RWPE1 (cell line): ENCODE measurements at regions not wholly inside any gene's neighbourhood (a gene's known extent, or its start where the extent isn't known, plus 50 kb on each side); places are given as distances from the start of the nearest gene placed in this dataset.

ENCODE experiments used
- CTCF ChIA-PET: fragments of 350-600 bp; sonication (Branson Sonifier 250); formaldehyde crosslinking; extraction: SDS; loops from one replicate; lab custom pipeline; 2021; lab: Yijun Ruan, JAX
- POLR2A ChIA-PET: fragments of 400-600 bp; formaldehyde crosslinking; extraction: SDS; loops from one replicate; lab custom pipeline; 2020; ENCODE audit warnings: antibody characterized with exemption; ENCODE audit not compliant: low non-redundant PET; lab: Yijun Ruan, JAX
- DNase-seq: peaks from one replicate; pipeline ENCODE4 v3.0.0; 2012; ENCODE audit warnings: low spot score
- H3K27ac ChIP-seq: fragments of 450-650 bp; 2 replicates; pipeline ENCODE4 v1.5.1; 2017
- CTCF ChIP-seq: fragments of 450-650 bp; conservative IDR thresholded peaks from 2 replicates; pipeline ENCODE4 v1.5.1; 2017; ENCODE audit warnings: low read depth, mild to moderate bottlenecking

- no peak for DNase-seq
- H3K27ac ChIP-seq: no peak overlapping the region
- ChIA-PET CTCF (interaction anchor here (0.7 to 0.8 kb wide), 2 partner anchors 489 to 581 kb away, joined by 3 read pairs; no protein-coding TSS in a partner anchor), POLR2A (no interaction called here)
- TF ChIP-seq CTCF: no peak
These were observed 93.8 kb upstream of the SEMA6A start for GRCh38 chr5:116668390-116668789.

DNA sequence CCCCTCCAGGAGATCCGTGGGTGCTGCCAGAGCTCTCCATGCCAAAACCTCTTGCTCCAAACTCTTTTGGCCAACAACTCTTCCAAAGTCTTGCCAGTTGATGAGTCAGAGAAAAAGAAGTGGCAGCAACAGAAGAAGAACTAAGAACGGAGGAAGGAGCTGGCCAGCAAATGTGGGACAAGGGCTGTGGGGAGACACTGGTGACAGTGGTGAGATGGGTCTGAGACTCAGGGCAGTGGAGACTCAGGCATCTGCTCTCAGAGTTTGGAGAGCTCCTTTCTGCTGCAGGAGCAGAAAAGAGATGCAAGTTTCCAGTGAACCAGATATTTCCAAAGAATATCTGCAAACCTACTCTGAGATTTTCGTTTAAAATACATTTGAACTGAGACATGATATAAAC lies 92.3 kb upstream of the SEMA6A start:
- no peak overlapping the region for H3K27ac ChIP-seq
- ChIA-PET CTCF (interaction anchor here (0.6 kb wide), 1 partner anchor 92 kb away, joined by 3 read pairs; no protein-coding TSS in a partner anchor), POLR2A (no interaction called here)
- TF ChIP-seq CTCF: no peak
- DNase-seq: no peak

GRCh38 chr5:116664988-116665387 lies 90.4 kb upstream of the SEMA6A start:
- CTCF ChIA-PET: interaction anchor here (0.6 kb wide), 1 partner anchor 186 kb away, joined by 3 read pairs; no protein-coding TSS in a partner anchor
- no peak for TF ChIP-seq CTCF
- no peak for DNase-seq
- H3K27ac ChIP-seq: no peak overlapping the region
- POLR2A ChIA-PET: no interaction called here

GRCh38 chr5:116663081-116663480 lies 88.5 kb upstream of the SEMA6A start:
- ChIA-PET CTCF (no interaction called here), POLR2A (no interaction called here)
- no peak overlapping the region for H3K27ac ChIP-seq
- no peak for DNase-seq
- TF ChIP-seq CTCF: no peak

DNA sequence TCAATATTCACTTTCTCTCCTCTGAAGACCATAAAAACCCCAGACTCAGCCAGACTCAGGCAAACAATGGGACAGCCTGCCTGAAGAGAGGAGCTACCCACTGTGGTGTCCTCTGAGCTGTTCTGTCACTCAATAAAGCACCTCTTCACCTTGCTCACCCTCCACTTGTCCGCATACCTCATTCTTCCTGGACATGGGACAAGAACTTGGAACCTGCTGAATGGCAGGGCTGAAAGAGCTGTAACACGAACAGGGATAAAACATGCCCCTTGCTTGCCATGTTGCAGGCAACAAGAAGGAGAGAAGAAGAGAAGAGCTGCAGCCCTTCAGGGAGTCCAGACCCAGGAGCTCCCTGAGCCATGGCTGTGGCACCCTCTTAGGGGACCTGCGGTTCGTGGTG lies 86.8 kb upstream of the SEMA6A start:
- DNase-seq: no peak
- TF ChIP-seq CTCF: no peak
- POLR2A ChIA-PET: no interaction called here
- H3K27ac ChIP-seq: no peak overlapping the region
- CTCF ChIA-PET: interaction anchor here (0.6 kb wide), 2 partner anchors 10 to 1229 kb away, joined by 3 to 4 read pairs; no protein-coding TSS in a partner anchor

- no peak overlapping the region for H3K27ac ChIP-seq
- TF ChIP-seq CTCF: no peak
- POLR2A ChIA-PET: no interaction called here
- CTCF ChIA-PET: interaction anchor here (0.6 kb wide), 1 partner anchor 11 kb away, joined by 3 read pairs; no protein-coding TSS in a partner anchor
- DNase-seq: no peak
These were observed 86.3 kb upstream of the SEMA6A start for GRCh38 chr5:116660929-116661328.
